IMR-90 (cell line): ENCODE measurements at regions not wholly inside any gene's neighbourhood (a gene's known extent, or its start where the extent isn't known, plus 50 kb on each side); places are given as distances from the start of the nearest gene placed in this dataset.

Experiments used
- ATAC-seq: fragments of 200-7000 bp; cut with Tn5 transposase; 2 replicates; pipeline ENCODE4 v1.9.1; 2020; ENCODE audit warnings: low read depth, mild to moderate bottlenecking, moderate library complexity
- BruUV-seq: library from RNA; stranded (reverse); fragments of 400-500 nt; replicated peaks from 2 replicates; lab custom pipeline; 2021; lab: Mats Ljungman, UMichigan
- CTCF ChIA-PET: fragments of 300-600 bp; formaldehyde crosslinking; extraction: SDS; loops from one replicate; lab custom pipeline; 2021; ENCODE audit warnings: antibody characterized with exemption; lab: Yijun Ruan, JAX
- POLR2A ChIA-PET: fragments of 300-600 bp; sonication (Branson Sonifier 250); formaldehyde crosslinking; loops from one replicate; lab custom pipeline; 2022; ENCODE audit warnings: antibody characterized with exemption; ENCODE audit not compliant: unreplicated experiment; lab: Charles Lee
- DNase-seq: peaks from one replicate; pipeline ENCODE4 v3.0.0; 2013
- H2AFZ ChIP-seq: replicated peaks from 2 replicates; pipeline ENCODE3; 2013; ENCODE audit warnings: low read length, mild to moderate bottlenecking; ENCODE audit not compliant: poor library complexity
- H2AK5ac ChIP-seq: 2 replicates; pipeline ENCODE4 v1.6.1; 2013; ENCODE audit warnings: low read depth, low read length, inconsistent platforms
- H2AK9ac ChIP-seq: replicated peaks from 2 replicates; pipeline ENCODE3; 2013; ENCODE audit warnings: mild to moderate bottlenecking, low read depth, low read length, moderate library complexity; ENCODE audit not compliant: poor library complexity
- H2BK120ac ChIP-seq: 2 replicates; pipeline ENCODE4 v1.6.1; 2013; ENCODE audit warnings: low read depth, low read length, inconsistent platforms
- H2BK15ac ChIP-seq: 3 replicates; pipeline ENCODE4 v1.6.1; 2013; ENCODE audit warnings: low read depth, low read length, inconsistent platforms
- H2BK20ac ChIP-seq: 2 replicates; pipeline ENCODE4 v1.6.1; 2013; ENCODE audit warnings: low read depth, mild to moderate bottlenecking, inconsistent platforms, low read length, moderate library complexity
- H2BK5ac ChIP-seq: 2 replicates; pipeline ENCODE4 v1.6.1; 2013; ENCODE audit warnings: mild to moderate bottlenecking, low read depth, low read length, inconsistent platforms; ENCODE audit not compliant: poor library complexity, severe bottlenecking
- H3K14ac ChIP-seq: replicated peaks from 2 replicates; pipeline ENCODE4 v1.6.1; 2013; ENCODE audit warnings: low read depth, low read length, inconsistent platforms
- H3K18ac ChIP-seq: 2 replicates; pipeline ENCODE4 v1.6.1; 2013; ENCODE audit warnings: low read depth, low read length, control low read depth
- H3K23ac ChIP-seq: 2 replicates; pipeline ENCODE4 v1.6.1; 2013; ENCODE audit warnings: low read depth, low read length, inconsistent platforms
- H3K27ac ChIP-seq: 2 replicates; pipeline ENCODE4 v1.5.1; 2013; ENCODE audit warnings: mild to moderate bottlenecking, control low read depth, low read length; ENCODE audit not compliant: insufficient read depth
- H3K27me3 ChIP-seq: 2 replicates; pipeline ENCODE4 v1.6.1; 2013; ENCODE audit warnings: low read length; ENCODE audit not compliant: control insufficient read depth, insufficient read depth
- H3K36me3 ChIP-seq: 2 replicates; pipeline ENCODE4 v1.6.1; 2013; ENCODE audit warnings: low read length, mixed read lengths; ENCODE audit not compliant: control insufficient read depth, insufficient read depth
- H3K4ac ChIP-seq: 2 replicates; pipeline ENCODE4 v1.6.1; 2013; ENCODE audit warnings: low read depth, low read length, inconsistent platforms
- H3K4me1 ChIP-seq: 2 replicates; pipeline ENCODE4 v1.6.1; 2013; ENCODE audit warnings: low read length, mixed read lengths; ENCODE audit not compliant: control insufficient read depth, insufficient read depth
- H3K4me2 ChIP-seq: 2 replicates; pipeline ENCODE4 v1.6.1; 2013; ENCODE audit warnings: low read depth, mild to moderate bottlenecking, control low read depth, low read length, moderate library complexity
- H3K4me3 ChIP-seq: 2 replicates; pipeline ENCODE4 v1.5.1; 2013; ENCODE audit warnings: low read depth, mild to moderate bottlenecking, control low read depth, low read length, moderate library complexity; ENCODE audit not compliant: insufficient read depth
- H3K56ac ChIP-seq: 2 replicates; pipeline ENCODE4 v1.6.1; 2013; ENCODE audit warnings: low read length, inconsistent platforms; ENCODE audit not compliant: insufficient read depth; ENCODE audit errors: extremely low read depth
- H3K79me1 ChIP-seq, 2 experiments: 2 replicates each; pipeline ENCODE4 v1.6.1; 2013; ENCODE audit warnings: low read length in 2 of 2, inconsistent platforms in 1 of 2, low read depth in 1 of 2
- H3K9ac ChIP-seq: 2 replicates; pipeline ENCODE4 v1.6.1; 2013; ENCODE audit warnings: low read depth, low read length, control low read depth
- H3K9me1 ChIP-seq: 2 replicates; pipeline ENCODE4 v1.6.1; 2013; ENCODE audit warnings: low read length, inconsistent platforms; ENCODE audit not compliant: insufficient read depth
- H3K9me3 ChIP-seq: 2 replicates; pipeline ENCODE4 v1.6.1; 2013; ENCODE audit warnings: low read length; ENCODE audit not compliant: control insufficient read depth, insufficient read depth
- H4K20me1 ChIP-seq: 2 replicates; pipeline ENCODE4 v1.6.1; 2013; ENCODE audit warnings: low read length, inconsistent platforms; ENCODE audit not compliant: insufficient read depth
- H4K5ac ChIP-seq: 2 replicates; pipeline ENCODE4 v1.6.1; 2013; ENCODE audit warnings: mild to moderate bottlenecking, low read depth, low read length, control low read depth
- H4K8ac ChIP-seq, 2 experiments: 2 replicates each; pipeline ENCODE4 v1.6.1; 2013; ENCODE audit warnings: low read depth in 2 of 2, low read length in 2 of 2, control low read depth in 1 of 2, inconsistent platforms in 1 of 2
- H4K91ac ChIP-seq: 2 replicates; pipeline ENCODE4 v1.6.1; 2013; ENCODE audit warnings: low read depth, low read length, inconsistent platforms; ENCODE audit not compliant: insufficient read depth
- BHLHE40 ChIP-seq: fragments of 150-350 bp; IDR thresholded peaks from 2 replicates; pipeline ENCODE4 v1.6.1; 2016; ENCODE audit warnings: mild to moderate bottlenecking, low read depth, low read length
- CEBPB ChIP-seq: IDR thresholded peaks from 2 replicates; pipeline ENCODE4 v1.6.1; 2012; ENCODE audit warnings: low read depth, low read length, improper control_type of control experiment
- CHD1 ChIP-seq: IDR thresholded peaks from 2 replicates; pipeline ENCODE4 v1.6.1; 2012; ENCODE audit warnings: low read depth, low read length, improper control_type of control experiment
- CTCF ChIP-seq: conservative IDR thresholded peaks from 2 replicates; pipeline ENCODE4 v1.5.1; 2012; ENCODE audit warnings: mild to moderate bottlenecking, low read depth, low read length, improper control_type of control experiment
- ELK1 ChIP-seq: fragments of 150-350 bp; IDR thresholded peaks from 2 replicates; pipeline ENCODE4 v1.6.1; 2016; ENCODE audit warnings: low read depth, mild to moderate bottlenecking, low read length, moderate library complexity, borderline replicate concordance
- FOS ChIP-seq: fragments of 150-350 bp; IDR thresholded peaks from 2 replicates; pipeline ENCODE4 v1.6.1; 2016; ENCODE audit warnings: low read depth, low read length
- MAFK ChIP-seq: IDR thresholded peaks from 2 replicates; pipeline ENCODE4 v1.6.1; 2012; ENCODE audit warnings: low read depth, low read length, improper control_type of control experiment
- MAZ ChIP-seq: IDR thresholded peaks from 2 replicates; pipeline ENCODE4 v1.6.1; 2012; ENCODE audit warnings: low read depth, mild to moderate bottlenecking, low read length, improper control_type of control experiment, moderate library complexity, borderline replicate concordance
- MXI1 ChIP-seq: IDR thresholded peaks from 2 replicates; pipeline ENCODE4 v1.6.1; 2012; ENCODE audit warnings: low read depth, mild to moderate bottlenecking, low read length, moderate library complexity, borderline replicate concordance
- NFE2L2 ChIP-seq: fragments of 150-350 bp; IDR thresholded peaks from 2 replicates; pipeline ENCODE4 v1.6.1; 2016; ENCODE audit warnings: low read depth, mild to moderate bottlenecking, low read length
- POLR2A ChIP-seq: IDR thresholded peaks from 2 replicates; pipeline ENCODE4 v1.6.1; 2012; ENCODE audit warnings: mild to moderate bottlenecking, low read depth, low read length
- RAD21 ChIP-seq: IDR thresholded peaks from 2 replicates; pipeline ENCODE4 v1.6.1; 2012; ENCODE audit warnings: low read length, improper control_type of control experiment
- RCOR1 ChIP-seq: IDR thresholded peaks from 2 replicates; pipeline ENCODE4 v1.6.1; 2012; ENCODE audit warnings: mild to moderate bottlenecking, low read length, improper control_type of control experiment; ENCODE audit not compliant: insufficient replicate concordance
- RFX5 ChIP-seq: IDR thresholded peaks from 2 replicates; pipeline ENCODE4 v1.8.0; 2012; ENCODE audit warnings: low read depth, mild to moderate bottlenecking, low read length, moderate library complexity
- SMC3 ChIP-seq: fragments of 150-350 bp; IDR thresholded peaks from 2 replicates; pipeline ENCODE4 v1.6.1; 2016; ENCODE audit warnings: low read depth, mild to moderate bottlenecking, antibody characterized with exemption, low read length, moderate library complexity
- WGBS, 2 experiments: methylation state at CpG; one replicate each; pipeline versions ENCODE4 v1.1.5 to v1.1.7; 2013; ENCODE audit warnings: missing lambda C conversion rate in 2 of 2; ENCODE audit not compliant: insufficient read length in 1 of 2; ENCODE audit errors: extremely low coverage in 2 of 2; 5-methylcytosine and 5-hydroxymethylcytosine counted together
- dilution Hi-C: fragments of 300-500 bp; cut with HindIII; formaldehyde crosslinking; loops from one replicate; pipeline ENCODE4 v1.14.3; 2018; ENCODE audit warnings: low sequenced_read_pairs; ENCODE audit not compliant: unreplicated experiment
- in situ Hi-C: fragments of 300-500 bp; cut with MboI; formaldehyde crosslinking; loops from 3 replicates; pipeline ENCODE4 v1.14.3; 2019; ENCODE audit warnings: low sequenced_read_pairs, inconsistent platforms, mixed read lengths
- intact Hi-C: fragments of 100-400 bp; cut with micrococcal nuclease; formaldehyde crosslinking; loops from 2 replicates; pipeline ENCODE4 v1.10.0; 2022
- TF ChIP-seq, protein P1 (sequence below): fragments of 150-350 bp; IDR thresholded peaks from 2 replicates; pipeline ENCODE4 v1.6.1; 2017; ENCODE audit warnings: mild to moderate bottlenecking, antibody characterized with exemption, low read length, low read depth

DNA sequence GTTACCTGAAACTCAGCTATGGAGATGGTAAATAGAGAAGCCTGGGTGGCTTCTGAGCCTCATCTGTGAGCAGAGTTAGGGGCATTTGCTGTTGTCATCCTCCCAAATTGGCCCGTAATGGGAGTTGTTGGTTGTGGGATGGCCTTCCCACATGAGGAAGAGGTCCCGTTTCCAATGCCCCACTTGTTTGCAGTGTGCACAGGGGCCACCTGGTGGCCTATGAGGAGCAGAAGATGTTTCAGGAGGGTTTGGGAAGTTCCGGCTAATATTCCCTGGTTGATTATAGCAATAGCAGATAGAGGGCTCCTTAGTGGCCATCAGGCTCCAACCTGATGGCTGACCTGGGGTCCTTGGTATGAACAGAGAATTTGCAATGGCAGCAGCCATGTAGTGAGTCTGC is 1546.5 kb downstream of the OTOL1 start:
- dilution Hi-C loops (no loop called here), intact Hi-C loops (loop anchor here (5.0 kb wide), 1 partner anchor 756 kb away; no protein-coding TSS in a partner anchor), in situ Hi-C loops (no loop called here)
- Histone ChIP-seq H4K91ac (no peak overlapping the region), H2AFZ (no peak overlapping the region), H3K18ac (no peak overlapping the region), H3K9me1 (no peaks in the 10 kb centered on the region), H2BK20ac (no peak overlapping the region), H2AK9ac (no peak overlapping the region), H3K9ac (no peak overlapping the region), H3K27me3 (no peaks in the 10 kb centered on the region), H3K56ac (no peak overlapping the region), H3K4me3 (no peak overlapping the region), H3K79me1 (no peaks in the 10 kb centered on the region), H3K27ac (no peak overlapping the region), H4K20me1 (no peaks in the 10 kb centered on the region), H3K4me2 (no peak overlapping the region), H3K23ac (no peak overlapping the region), H3K9me3 (peaks cover 1% of the 10 kb centered on the region; the same call in 1 of the 2 replicates), H2AK5ac (no peak overlapping the region), H2BK5ac (no peak overlapping the region), H2BK120ac (no peak overlapping the region), H2BK15ac (no peak overlapping the region), H3K14ac (no peak overlapping the region), H3K4me1 (no peaks in the 10 kb centered on the region), H4K5ac (no peak overlapping the region), H4K8ac (no peak overlapping the region), H3K4ac (no peak overlapping the region), H3K36me3 (no peaks in the 10 kb centered on the region)
- 86% methylated on average over 1 of the region's 3 CpGs; no CpG with 5 or more reads in 1 of the 2 experiments for WGBS, 2 experiments
- ATAC-seq (0 out of 2 replicates have a peak, but pooled peaks have one; percentile 29), DNase-seq (peak; percentile 19)
- no TSS peak for BruUV-seq
- TF ChIP-seq SMC3 (0 out of 2 replicates have a peak, but pooled peaks have one; percentile 25), FOS (no peak), MXI1 (no peak), CEBPB (no peak), CHD1 (no peak), MAZ (no peak), POLR2A (no peak), MAFK (no peak), NFE2L2 (no peak), RAD21 (peak; percentile 32; the same call in 1 of the 2 replicates), RCOR1 (no peak), ELK1 (no peak), BHLHE40 (no peak), RFX5 (no peak), CTCF (0 out of 2 replicates have a peak, but pooled peaks have one; percentile 24)
- TF ChIP-seq, protein P1, sequence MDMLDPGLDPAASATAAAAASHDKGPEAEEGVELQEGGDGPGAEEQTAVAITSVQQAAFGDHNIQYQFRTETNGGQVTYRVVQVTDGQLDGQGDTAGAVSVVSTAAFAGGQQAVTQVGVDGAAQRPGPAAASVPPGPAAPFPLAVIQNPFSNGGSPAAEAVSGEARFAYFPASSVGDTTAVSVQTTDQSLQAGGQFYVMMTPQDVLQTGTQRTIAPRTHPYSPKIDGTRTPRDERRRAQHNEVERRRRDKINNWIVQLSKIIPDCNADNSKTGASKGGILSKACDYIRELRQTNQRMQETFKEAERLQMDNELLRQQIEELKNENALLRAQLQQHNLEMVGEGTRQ = no peak
- ChIA-PET POLR2A (no interaction called here), CTCF (no interaction called here)
